ENCODE measurements at regions not wholly inside any gene's neighbourhood (a gene's known extent, or its start where the extent isn't known, plus 50 kb on each side); places are given as distances from the start of the nearest gene placed in this dataset.

DNA sequence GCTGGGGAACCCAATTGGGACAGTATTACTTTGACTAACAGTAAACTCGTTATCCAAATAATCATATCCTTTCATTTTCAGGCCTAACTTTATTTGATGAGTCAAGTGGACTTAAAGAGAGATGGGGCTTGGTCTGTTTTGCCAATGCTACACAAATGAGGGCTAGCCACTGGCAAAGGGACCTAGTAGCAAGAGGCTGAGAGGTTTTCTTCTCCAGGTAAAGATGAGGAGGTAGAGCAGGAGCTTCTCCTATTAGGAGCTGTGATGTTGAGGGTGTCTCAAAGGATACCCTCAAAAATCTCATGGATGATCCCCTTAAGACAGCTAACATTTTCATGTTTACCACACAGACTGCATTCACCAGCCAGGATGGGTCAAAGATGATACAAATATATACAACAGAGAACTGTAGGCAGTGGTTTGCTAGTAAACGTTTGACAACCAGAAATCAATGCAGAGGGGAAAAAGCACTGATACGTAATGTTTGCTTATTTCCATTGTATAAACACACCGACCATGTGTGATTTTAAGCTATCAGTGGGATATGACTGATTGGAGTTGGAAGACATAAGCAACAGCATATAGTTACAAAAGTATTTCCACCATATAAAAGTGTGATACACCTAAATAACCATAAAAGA lies 153.3 kb downstream of the IBTK start:
- ATAC-seq, result no peak
- Histone ChIP-seq H3K9me3 (peaks cover 0 to under 1% (median 0%) of the 10 kb centered on the region in 12 donors), H3K4me3 (no peak overlapping the region), H3K4me1 (no peaks in the 10 kb centered on the region), H3K27me3 (no peaks in the 10 kb centered on the region), H3K27ac (no peak overlapping the region), H3K36me3 (no peaks in the 10 kb centered on the region)
- TF ChIP-seq, protein P1, sequence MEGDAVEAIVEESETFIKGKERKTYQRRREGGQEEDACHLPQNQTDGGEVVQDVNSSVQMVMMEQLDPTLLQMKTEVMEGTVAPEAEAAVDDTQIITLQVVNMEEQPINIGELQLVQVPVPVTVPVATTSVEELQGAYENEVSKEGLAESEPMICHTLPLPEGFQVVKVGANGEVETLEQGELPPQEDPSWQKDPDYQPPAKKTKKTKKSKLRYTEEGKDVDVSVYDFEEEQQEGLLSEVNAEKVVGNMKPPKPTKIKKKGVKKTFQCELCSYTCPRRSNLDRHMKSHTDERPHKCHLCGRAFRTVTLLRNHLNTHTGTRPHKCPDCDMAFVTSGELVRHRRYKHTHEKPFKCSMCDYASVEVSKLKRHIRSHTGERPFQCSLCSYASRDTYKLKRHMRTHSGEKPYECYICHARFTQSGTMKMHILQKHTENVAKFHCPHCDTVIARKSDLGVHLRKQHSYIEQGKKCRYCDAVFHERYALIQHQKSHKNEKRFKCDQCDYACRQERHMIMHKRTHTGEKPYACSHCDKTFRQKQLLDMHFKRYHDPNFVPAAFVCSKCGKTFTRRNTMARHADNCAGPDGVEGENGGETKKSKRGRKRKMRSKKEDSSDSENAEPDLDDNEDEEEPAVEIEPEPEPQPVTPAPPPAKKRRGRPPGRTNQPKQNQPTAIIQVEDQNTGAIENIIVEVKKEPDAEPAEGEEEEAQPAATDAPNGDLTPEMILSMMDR (IDR thresholded peaks at IDR 0.05), result no peak
- no peak for TF ChIP-seq POLR2A (IDR thresholded peaks at IDR 0.05)
- intact Hi-C loops (cut with DNase I), result no loop called here
- WGBS, 4 donors, result 64 to 77% (median 70%) methylated on average over 4 of the region's 4 CpGs
- DNase-seq, result no peak

DNA sequence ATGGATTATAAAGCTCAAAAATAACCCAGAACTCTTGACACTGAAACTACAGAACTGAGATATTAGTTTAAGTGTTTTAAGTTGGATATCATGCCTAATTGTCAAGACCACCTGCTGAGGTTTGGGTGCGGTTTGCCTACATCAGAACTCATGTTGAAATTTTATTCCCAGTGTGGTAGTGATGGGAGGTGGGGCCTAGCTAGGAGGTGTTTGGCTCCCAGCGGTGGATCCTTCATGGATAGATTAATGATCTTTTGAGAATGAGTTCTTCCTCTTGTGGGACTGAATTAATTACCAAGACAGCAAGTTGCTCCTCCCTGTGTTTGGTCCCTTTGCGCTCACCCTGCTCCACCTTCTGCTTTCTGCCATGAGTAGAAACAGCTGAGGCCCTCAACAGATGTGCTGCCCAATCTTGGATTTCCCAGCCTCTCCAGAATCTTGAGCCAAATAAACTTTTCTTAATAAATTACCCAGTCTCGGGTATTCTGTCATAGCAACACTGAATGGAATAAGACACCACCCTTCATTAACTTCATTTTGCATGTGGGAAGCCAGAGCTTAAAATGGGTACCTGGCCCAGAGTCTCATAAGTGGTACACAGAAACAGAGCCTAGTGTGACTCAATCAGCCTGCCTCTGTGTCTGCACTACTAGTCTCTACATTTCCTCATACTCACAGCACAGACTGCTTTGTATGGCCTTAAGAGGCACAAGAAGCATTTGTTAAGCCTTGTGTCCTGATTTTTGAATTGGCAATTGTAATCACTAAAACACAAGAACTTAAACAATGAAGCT lies 158.4 kb downstream of the IBTK start:
- Histone ChIP-seq H3K27me3 (no peaks in the 10 kb centered on the region), H3K4me3 (no peak overlapping the region), H3K9me3 (no peaks in the 10 kb centered on the region), H3K4me1 (peaks cover 0 to 8% (median 0%) of the 10 kb centered on the region in 12 donors), H3K36me3 (no peaks in the 10 kb centered on the region), H3K27ac (no peak overlapping the region)
- DNase-seq (no peak), ATAC-seq (peak in 1 of 4 donors; percentile 38)
- TF ChIP-seq POLR2A (IDR thresholded peaks at IDR 0.05), result no peak
- TF ChIP-seq, protein P1 (IDR thresholded peaks at IDR 0.05), result no peak
- intact Hi-C loops (cut with DNase I), result loop anchor here in 2 of 10 donors (5.0 to 10.0 kb wide), 2 partner anchors 86 to 88 kb away; no protein-coding TSS in a partner anchor
- WGBS, 4 donors, result 85 to 92% (median 88%) methylated on average over 4 of the region's 4 CpGs

DNA sequence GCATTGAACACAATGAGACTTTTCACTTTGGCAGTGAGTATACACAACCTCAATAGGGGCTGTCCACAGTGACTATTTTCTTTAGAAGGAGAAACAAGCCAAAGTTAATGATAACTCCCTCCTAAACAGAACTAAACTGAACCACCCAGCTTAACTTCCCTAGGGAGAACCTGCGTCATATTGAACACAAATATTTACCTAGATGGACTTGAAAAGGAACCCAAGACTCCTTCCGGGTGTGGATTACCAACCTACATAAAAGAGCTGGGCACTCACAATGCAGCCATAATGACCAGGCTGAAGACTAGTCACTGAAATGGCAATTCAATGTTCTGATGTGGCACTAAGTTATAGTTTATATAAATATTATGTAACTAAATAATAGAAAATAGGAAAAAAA lies 160.6 kb downstream of the IBTK start:
- TF ChIP-seq, protein P1 (IDR thresholded peaks at IDR 0.05), result no peak
- no peak for TF ChIP-seq POLR2A (IDR thresholded peaks at IDR 0.05)
- no peak for DNase-seq
- no peaks in the 10 kb centered on the region for H3K27me3 ChIP-seq
- H3K4me3 ChIP-seq, result no peak overlapping the region
- WGBS, 4 donors, result 84 to 92% (median 88%) methylated on average over 2 of the region's 2 CpGs
- no peaks in the 10 kb centered on the region for H3K9me3 ChIP-seq
- intact Hi-C loops (cut with DNase I), result loop anchor here in 2 of 10 donors (5.0 to 10.0 kb wide), 2 partner anchors 88 to 90 kb away; no protein-coding TSS in a partner anchor
- no peaks in the 10 kb centered on the region for H3K36me3 ChIP-seq
- peaks cover 0 to 8% (median 0%) of the 10 kb centered on the region in 12 donors for H3K4me1 ChIP-seq
- ATAC-seq, result no peak
- H3K27ac ChIP-seq, result no peak overlapping the region

DNA sequence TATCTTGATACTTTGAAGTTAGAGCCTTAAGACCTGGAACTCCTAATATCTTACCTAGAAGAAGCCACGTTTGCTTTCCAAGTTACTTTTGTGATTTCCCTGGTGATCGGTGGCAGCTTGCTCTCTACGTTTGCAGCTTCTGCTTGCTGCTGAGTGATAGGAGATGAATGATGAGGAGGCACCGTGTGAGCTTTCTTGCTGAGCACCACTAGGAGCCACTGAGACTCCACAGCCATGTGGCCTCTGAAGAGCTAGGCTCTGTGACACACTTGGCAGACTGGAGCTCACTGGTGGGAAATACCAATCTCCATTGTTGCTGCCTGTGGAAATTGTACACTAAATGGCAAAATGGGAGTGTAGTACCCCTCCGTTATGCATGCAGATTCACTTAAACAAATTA lies 161.8 kb downstream of the IBTK start:
- intact Hi-C loops (cut with DNase I), result loop anchor here in 2 of 10 donors (5.0 to 10.0 kb wide), 2 partner anchors 89 to 92 kb away; no protein-coding TSS in a partner anchor
- ATAC-seq, result peak in 3 of 4 donors; percentile 57 to 75 (median 66)

More for the DNA sequence above, 161.8 kb downstream of the IBTK start:
- Histone ChIP-seq H3K27me3 (no peaks in the 10 kb centered on the region), H3K4me3 (no peak overlapping the region), H3K36me3 (no peaks in the 10 kb centered on the region), H3K4me1 (peaks cover 0 to 8% (median 0%) of the 10 kb centered on the region in 12 donors), H3K27ac (no peak overlapping the region), H3K9me3 (no peaks in the 10 kb centered on the region)
- no peak for DNase-seq
- WGBS, 4 donors, result 55 to 64% (median 57%) methylated on average over 5 of the region's 5 CpGs
- no peak for TF ChIP-seq POLR2A (IDR thresholded peaks at IDR 0.05)
- TF ChIP-seq, protein P1 (IDR thresholded peaks at IDR 0.05), result no peak
